Mesenchymal stem cell (in vitro differentiated cells and primary cell): ENCODE measurements at regions not wholly inside any gene's neighbourhood (a gene's known extent, or its start where the extent isn't known, plus 50 kb on each side); places are given as distances from the start of the nearest gene placed in this dataset.
"Not testable (repeated sequence)": the region's sequence is repeated elsewhere in the genome, so short reads cannot be mapped to it uniquely, and the experiment has no call there.

Experiments
- DNase-seq: peaks from one replicate; pipeline ENCODE4 v3.0.0-alpha.2; 2013
- H2AFZ ChIP-seq: one replicate; pipeline ENCODE4 v1.6.1; 2013; ENCODE audit warnings: low read depth, mild to moderate bottlenecking, control low read depth, inconsistent platforms, low read length, moderate library complexity
- H2AK5ac ChIP-seq: 2 replicates; pipeline ENCODE4 v1.6.1; 2013; ENCODE audit warnings: low read length, moderate library complexity, mild to moderate bottlenecking, inconsistent platforms; ENCODE audit not compliant: severe bottlenecking
- H2BK120ac ChIP-seq: one replicate; pipeline ENCODE4 v1.6.1; 2013; ENCODE audit warnings: low read depth, mild to moderate bottlenecking, inconsistent platforms, low read length, moderate library complexity
- H2BK12ac ChIP-seq, 2 experiments: one replicate each; pipeline ENCODE4 v1.6.1; 2013; ENCODE audit warnings: inconsistent platforms in 2 of 2, low read length in 2 of 2, mild to moderate bottlenecking in 2 of 2, moderate library complexity in 2 of 2, control low read depth in 1 of 2
- H2BK15ac ChIP-seq: one replicate; pipeline ENCODE4 v1.6.1; 2013; ENCODE audit warnings: mild to moderate bottlenecking, low read depth, inconsistent platforms; ENCODE audit not compliant: poor library complexity, severe bottlenecking
- H2BK5ac ChIP-seq: 2 replicates; pipeline ENCODE4 v1.6.1; 2013; ENCODE audit warnings: low read depth, mild to moderate bottlenecking, low read length, control low read depth, inconsistent platforms; ENCODE audit not compliant: poor library complexity, severe bottlenecking
- H3K14ac ChIP-seq, 2 experiments: one replicate each; pipeline ENCODE4 v1.6.1; 2013; ENCODE audit warnings: inconsistent platforms in 2 of 2, low read length in 2 of 2, control low read depth in 1 of 2, mild to moderate bottlenecking in 1 of 2, moderate library complexity in 1 of 2
- H3K18ac ChIP-seq, 2 experiments: one replicate each; pipeline ENCODE4 v1.6.1; 2013; ENCODE audit warnings: inconsistent platforms in 2 of 2, low read length in 2 of 2, control low read depth in 1 of 2, low read depth in 1 of 2, mild to moderate bottlenecking in 1 of 2
- H3K23ac ChIP-seq, 2 experiments: one replicate each; pipeline ENCODE4 v1.6.1; 2013; ENCODE audit warnings: inconsistent platforms in 2 of 2, low read length in 2 of 2, mild to moderate bottlenecking in 2 of 2, moderate library complexity in 2 of 2, control low read depth in 1 of 2
- H3K27ac ChIP-seq: 2 replicates; pipeline ENCODE4 v1.5.1; 2013; ENCODE audit warnings: mild to moderate bottlenecking, moderate library complexity, low read length, control low read depth, inconsistent platforms; ENCODE audit not compliant: poor library complexity, severe bottlenecking
- H3K27me3 ChIP-seq, 2 experiments: 2 replicates each; pipeline versions ENCODE4 v1.6.1 to v1.7.0; 2013; ENCODE audit warnings: low read length in 2 of 2, mild to moderate bottlenecking in 2 of 2, moderate library complexity in 2 of 2, control low read depth in 1 of 2, inconsistent platforms in 1 of 2; ENCODE audit not compliant: control insufficient read depth in 1 of 2, insufficient read depth in 1 of 2
- H3K36me3 ChIP-seq, 2 experiments: 2 replicates each; pipeline versions ENCODE4 v1.6.1 to v1.7.0; 2013; ENCODE audit warnings: low read length in 2 of 2, control low read depth in 1 of 2, inconsistent platforms in 1 of 2, low read depth in 1 of 2, mild to moderate bottlenecking in 1 of 2; ENCODE audit not compliant: insufficient read depth in 2 of 2, control insufficient read depth in 1 of 2
- H3K4ac ChIP-seq, 2 experiments: one replicate each; pipeline ENCODE4 v1.6.1; 2013; ENCODE audit warnings: inconsistent platforms in 2 of 2, low read length in 2 of 2, mild to moderate bottlenecking in 2 of 2, moderate library complexity in 2 of 2, control low read depth in 1 of 2, low read depth in 1 of 2
- H3K4me1 ChIP-seq: 2 replicates; pipeline ENCODE4 v1.6.1; 2013; ENCODE audit warnings: low read depth, low read length, control low read depth; ENCODE audit not compliant: control insufficient read depth, insufficient read depth
- H3K4me2 ChIP-seq: 2 replicates; pipeline ENCODE4 v1.6.1; 2013; ENCODE audit warnings: low read length, mild to moderate bottlenecking, inconsistent platforms; ENCODE audit not compliant: poor library complexity, severe bottlenecking
- H3K4me3 ChIP-seq, 2 experiments: 2 replicates each; pipeline versions ENCODE4 v1.5.1 to v1.7.0; 2013; ENCODE audit warnings: low read length in 2 of 2, mild to moderate bottlenecking in 2 of 2, control low read depth in 1 of 2, low read depth in 1 of 2; ENCODE audit not compliant: insufficient read depth in 1 of 2
- H3K79me1 ChIP-seq: replicated peaks from 2 replicates; pipeline ENCODE4 v1.6.1; 2013; ENCODE audit warnings: mild to moderate bottlenecking, control low read depth, low read length, inconsistent platforms; ENCODE audit not compliant: poor library complexity, severe bottlenecking
- H3K9ac ChIP-seq: 2 replicates; pipeline ENCODE4 v1.7.0; 2013; ENCODE audit warnings: mild to moderate bottlenecking, low read length, moderate library complexity
- H3K9me3 ChIP-seq: 2 replicates; pipeline ENCODE4 v1.7.0; 2013; ENCODE audit warnings: mild to moderate bottlenecking, low read length; ENCODE audit not compliant: control insufficient read depth
- H4K8ac ChIP-seq: one replicate; pipeline ENCODE4 v1.6.1; 2013; ENCODE audit warnings: inconsistent platforms, mild to moderate bottlenecking, low read length, moderate library complexity
- H4K91ac ChIP-seq: one replicate; pipeline ENCODE4 v1.6.1; 2013; ENCODE audit warnings: mild to moderate bottlenecking, low read length, inconsistent platforms
- WGBS: methylation state at CpG from one replicate; pipeline ENCODE4 v1.1.7; 2013; ENCODE audit warnings: mixed read lengths; 5-methylcytosine and 5-hydroxymethylcytosine counted together

DNA sequence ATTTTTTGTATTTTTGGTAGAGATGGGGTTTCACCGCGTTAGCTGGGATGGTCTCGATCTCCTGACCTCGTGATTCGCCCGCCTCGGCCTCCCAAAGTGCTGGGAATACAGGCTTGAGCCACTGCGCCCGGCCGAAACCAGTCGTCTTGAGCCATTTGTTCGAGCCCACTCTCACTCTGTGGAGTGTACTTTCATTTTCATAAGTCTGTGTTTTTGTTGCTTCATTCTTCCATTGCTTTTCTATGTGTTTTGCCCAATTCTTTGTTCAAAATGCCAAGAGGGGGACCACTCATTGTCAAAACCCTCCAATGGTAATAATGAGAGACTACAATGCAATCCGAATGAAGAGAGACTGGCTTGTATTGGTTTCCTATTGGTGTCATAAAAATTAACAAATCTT, 1545.5 kb upstream of the DDX18 start:
- Histone ChIP-seq H3K23ac (no peak overlapping the region), H3K27ac (no peak overlapping the region), H3K4me2 (no peak overlapping the region), H3K18ac (no peak overlapping the region), H2AFZ (no peak overlapping the region), H4K8ac (no peak overlapping the region), H2BK120ac (no peak overlapping the region), H3K14ac (no peak overlapping the region), H2BK12ac (no peak overlapping the region), H3K27me3 (no peaks in the 10 kb centered on the region), H3K4me3 (no peak overlapping the region), H3K79me1 (no peaks in the 10 kb centered on the region), H2BK5ac (no peak overlapping the region), H3K9me3 (peaks cover 31% of the 10 kb centered on the region), H4K91ac (no peak overlapping the region), H2AK5ac (no peak overlapping the region), H3K36me3 (no peaks in the 10 kb centered on the region), H3K4me1 (no peaks in the 10 kb centered on the region), H3K4ac (no peak overlapping the region), H3K9ac (no peak overlapping the region), H2BK15ac (no peak overlapping the region)
- no peak for DNase-seq
- 95% methylated on average over 12 of the region's 13 CpGs for WGBS

DNA sequence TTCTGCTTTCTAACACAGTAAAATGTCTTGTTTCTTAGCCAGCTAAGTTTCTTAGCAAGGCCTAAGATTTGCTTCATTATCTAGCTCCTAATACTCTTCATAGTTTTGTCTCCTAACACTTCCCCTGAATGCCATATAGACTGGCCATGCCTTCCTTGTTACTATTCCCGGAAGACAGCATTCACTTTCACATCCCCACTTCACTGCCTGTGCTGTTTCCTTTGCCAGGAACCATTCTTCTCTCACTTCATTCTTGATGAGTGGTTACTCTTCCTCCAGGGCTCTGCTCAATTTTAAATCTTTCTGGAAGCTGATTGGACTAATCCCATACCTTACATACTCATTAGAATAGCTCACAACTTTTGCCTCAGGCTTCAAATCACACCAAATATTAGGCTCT, 1510.2 kb upstream of the DDX18 start:
- no peak for DNase-seq

GRCh38 chr2:116317111-116317510, 1497.4 kb upstream of the DDX18 start:
- H3K4me2 ChIP-seq = no peak overlapping the region
- no peak overlapping the region for H3K23ac ChIP-seq
- H3K18ac ChIP-seq = no peak overlapping the region
- no peaks in the 10 kb centered on the region for H3K4me1 ChIP-seq
- H2BK15ac ChIP-seq = no peak overlapping the region
- no peak for DNase-seq
- no peaks in the 10 kb centered on the region for H3K27me3 ChIP-seq
- H2BK5ac ChIP-seq = no peak overlapping the region
- no peak overlapping the region for H3K4me3 ChIP-seq
- no peak overlapping the region for H4K8ac ChIP-seq
- H4K91ac ChIP-seq = no peak overlapping the region
- H3K9me3 ChIP-seq = peaks cover 9% of the 10 kb centered on the region
- H3K79me1 ChIP-seq = no peaks in the 10 kb centered on the region
- H3K36me3 ChIP-seq = no peaks in the 10 kb centered on the region
- no peak overlapping the region for H3K14ac ChIP-seq
- H2AFZ ChIP-seq = no peak overlapping the region
- 82% methylated on average over 2 of the region's 2 CpGs for WGBS
- no peak overlapping the region for H3K27ac ChIP-seq
- no peak overlapping the region for H2BK120ac ChIP-seq
- no peak overlapping the region for H2AK5ac ChIP-seq
- no peak overlapping the region for H2BK12ac ChIP-seq
- H3K9ac ChIP-seq = no peak overlapping the region
- H3K4ac ChIP-seq = no peak overlapping the region

More for the DNA sequence above, 1510.2 kb upstream of the DDX18 start:
- Histone ChIP-seq H2AFZ (no peak overlapping the region), H3K9me3 (peaks cover 15% of the 10 kb centered on the region), H3K4me3 (no peak overlapping the region), H2AK5ac (no peak overlapping the region), H3K4me1 (no peaks in the 10 kb centered on the region), H2BK12ac (no peak overlapping the region), H4K91ac (no peak overlapping the region), H3K27me3 (no peaks in the 10 kb centered on the region), H4K8ac (no peak overlapping the region), H3K23ac (no peak overlapping the region), H3K27ac (no peak overlapping the region), H3K9ac (no peak overlapping the region), H2BK5ac (no peak overlapping the region), H3K4me2 (no peak overlapping the region), H3K18ac (no peak overlapping the region), H2BK120ac (no peak overlapping the region), H2BK15ac (no peak overlapping the region), H3K14ac (no peak overlapping the region), H3K36me3 (no peaks in the 10 kb centered on the region), H3K4ac (no peak overlapping the region), H3K79me1 (no peaks in the 10 kb centered on the region)
- 68% methylated on average over 1 of the region's 1 CpG for WGBS

DNA sequence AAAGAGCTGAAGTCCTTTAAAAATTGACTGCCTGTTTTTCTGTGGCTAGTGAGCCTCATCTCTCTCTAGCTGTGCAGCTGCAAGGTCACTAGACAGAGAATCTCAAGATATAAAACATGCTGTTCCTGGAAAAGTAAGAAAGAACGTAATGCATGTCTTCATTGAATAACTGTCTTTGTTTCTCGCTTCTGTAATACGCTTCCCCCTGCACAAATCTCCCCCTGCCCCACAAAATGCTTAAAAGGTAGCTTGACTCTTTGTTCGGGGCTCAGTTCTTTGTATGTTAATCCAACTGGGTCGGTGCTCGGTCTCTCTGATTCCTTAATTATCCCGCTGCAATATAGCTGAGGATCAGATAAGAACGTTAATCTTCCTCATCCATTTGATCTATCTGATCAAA, 1495.9 kb upstream of the DDX18 start:
- not testable (repeated sequence) for H4K91ac ChIP-seq, H4K8ac ChIP-seq, H3K36me3 ChIP-seq, H2BK12ac ChIP-seq, H3K27ac ChIP-seq, DNase-seq, H3K18ac ChIP-seq, H3K4me1 ChIP-seq, H3K4ac ChIP-seq, H2AFZ ChIP-seq, H3K4me3 ChIP-seq, H2BK15ac ChIP-seq, H3K14ac ChIP-seq, H2BK5ac ChIP-seq, H3K27me3 ChIP-seq, H3K79me1 ChIP-seq, H3K4me2 ChIP-seq, H2AK5ac ChIP-seq, H3K9me3 ChIP-seq, H2BK120ac ChIP-seq, H3K9ac ChIP-seq, H3K23ac ChIP-seq
- 84% methylated on average over 6 of the region's 8 CpGs for WGBS
